ENCODE measurements at regions not wholly inside any gene's neighbourhood (a gene's known extent, or its start where the extent isn't known, plus 50 kb on each side); places are given as distances from the start of the nearest gene placed in this dataset.
"Not testable (repeated sequence)": the region's sequence is repeated elsewhere in the genome, so short reads cannot be mapped to it uniquely, and the experiment has no call there.

- no peak for DNase-seq
Observed at GRCh38 chr4:180219080-180219479, 2024.1 kb upstream of the TENM3 start.

- DNase-seq: no peak
Observed at GRCh38 chr4:180225977-180226376, 2017.2 kb upstream of the TENM3 start.

- DNase-seq: no peak
Observed at GRCh38 chr4:180234730-180235129, 2008.5 kb upstream of the TENM3 start.

GRCh38 chr4:180240670-180241069, 2002.5 kb upstream of the TENM3 start:
- no peak for DNase-seq

DNA sequence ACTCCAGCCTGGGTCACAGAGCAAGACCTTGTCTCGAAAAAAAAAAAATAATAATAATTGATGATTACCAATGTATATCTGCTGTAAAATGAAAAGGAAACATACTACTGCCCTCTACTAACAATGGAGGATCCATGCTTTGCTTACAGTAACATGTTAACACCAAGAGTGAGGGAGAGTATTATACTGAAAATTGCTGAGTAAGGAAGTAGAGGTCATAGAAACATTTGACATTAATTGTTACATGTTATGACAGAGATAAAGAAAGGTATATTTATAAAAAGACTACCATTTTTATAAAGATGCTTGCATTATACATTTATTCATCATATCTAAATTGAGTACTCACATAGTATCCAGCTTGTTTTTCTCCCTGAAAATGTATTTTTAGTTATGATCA, 1989.8 kb upstream of the TENM3 start:
- DNase-seq: no peak

GRCh38 chr4:180261346-180261745, 1981.9 kb upstream of the TENM3 start:
- no peak for DNase-seq

- DNase-seq: no peak
Observed at GRCh38 chr4:180280076-180280475, 1963.1 kb upstream of the TENM3 start.

- peak; percentile 7 for DNase-seq
Observed at GRCh38 chr4:180280726-180281297, 1962.4 kb upstream of the TENM3 start.

- no peak for DNase-seq
Observed at GRCh38 chr4:180281724-180282123, 1961.5 kb upstream of the TENM3 start.

DNA sequence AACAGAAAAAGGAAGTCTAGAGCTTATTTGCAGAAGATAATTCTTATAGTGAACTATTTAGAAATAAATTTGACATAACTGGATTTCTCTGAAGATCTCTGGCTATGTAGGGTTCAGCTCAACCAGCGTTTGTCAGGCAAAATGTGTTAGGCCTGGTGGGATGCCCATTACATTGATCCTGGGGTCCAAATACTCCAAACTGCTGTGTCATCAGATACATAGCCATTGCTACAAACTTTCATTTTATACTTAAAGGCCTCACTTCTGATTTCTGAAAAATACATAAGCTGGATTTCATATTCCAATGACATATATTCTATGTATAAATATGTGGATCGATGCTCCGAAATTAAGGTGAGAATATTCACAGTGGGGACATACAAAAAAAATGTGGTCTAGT, 1958.9 kb upstream of the TENM3 start:
- no peak for DNase-seq

GRCh38 chr4:180285796-180286195, 1957.4 kb upstream of the TENM3 start:
- no peak for DNase-seq

DNA sequence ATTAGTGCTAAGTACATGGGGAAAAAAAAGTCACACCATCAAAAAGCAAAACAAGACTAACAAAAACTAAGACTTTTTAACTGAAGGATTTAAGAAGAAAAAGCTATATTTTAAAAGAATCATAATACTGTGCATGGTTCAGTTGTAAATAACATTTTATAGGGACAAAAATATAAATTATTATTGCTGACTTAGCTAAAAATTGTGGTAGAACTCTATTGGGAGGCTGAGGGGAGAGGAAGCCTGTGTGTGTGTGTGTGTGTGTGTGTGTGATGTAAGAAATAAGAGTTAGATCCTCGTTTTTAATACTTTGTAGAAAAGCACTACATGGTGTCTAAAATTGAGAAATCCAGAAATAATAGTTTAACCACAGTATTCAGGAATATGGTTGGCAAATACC, 1950.9 kb upstream of the TENM3 start:
- no peak for DNase-seq

- no peak for DNase-seq
Observed at GRCh38 chr4:180296036-180296599, 1947.1 kb upstream of the TENM3 start.

GRCh38 chr4:180304321-180304720, 1938.9 kb upstream of the TENM3 start:
- DNase-seq: no peak

GRCh38 chr4:180310616-180311015, 1932.6 kb upstream of the TENM3 start:
- no peak for DNase-seq

- no peak for DNase-seq
Observed at GRCh38 chr4:180314972-180315371, 1928.2 kb upstream of the TENM3 start.

- DNase-seq: no peak
Observed at GRCh38 chr4:180330521-180330920, 1912.7 kb upstream of the TENM3 start.

DNA sequence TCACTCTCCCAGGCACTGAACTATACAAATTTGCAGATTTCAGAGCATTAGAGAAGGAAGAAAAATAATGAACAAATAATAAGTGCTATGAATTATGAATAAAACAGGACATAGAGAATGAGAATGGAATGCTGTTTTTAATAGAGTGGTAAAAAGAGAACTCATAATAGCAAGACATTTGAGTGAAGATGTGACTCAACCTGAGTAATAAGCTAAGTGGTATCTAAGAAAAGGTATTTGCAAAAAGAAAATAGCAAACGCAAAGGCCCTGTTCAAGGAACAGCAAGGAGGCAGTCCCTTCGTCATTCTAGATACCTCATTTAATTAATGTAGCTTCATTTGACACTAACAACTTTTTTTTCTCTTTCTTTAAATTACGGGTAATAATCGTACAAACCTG, 1910.0 kb upstream of the TENM3 start:
- no peak for DNase-seq

DNA sequence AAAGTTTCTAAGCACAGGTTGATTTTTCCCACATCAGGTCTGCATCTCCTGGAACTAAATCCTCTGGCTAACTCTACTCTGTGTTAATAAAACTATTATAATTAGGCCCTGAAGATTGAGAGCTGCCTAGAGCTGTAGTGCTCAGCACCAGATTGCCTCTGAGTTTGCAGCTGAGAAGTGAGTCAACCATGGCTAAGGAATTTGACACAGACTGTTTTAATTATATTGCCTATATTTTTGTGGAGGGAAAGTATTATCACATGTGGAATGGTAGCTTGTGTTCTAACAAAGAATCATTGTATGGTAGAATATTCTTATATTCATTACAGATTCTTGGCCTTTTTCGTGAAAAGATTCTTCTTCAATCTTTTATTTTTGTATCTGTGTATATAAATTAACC, 1907.6 kb upstream of the TENM3 start:
- DNase-seq: no peak

DNA sequence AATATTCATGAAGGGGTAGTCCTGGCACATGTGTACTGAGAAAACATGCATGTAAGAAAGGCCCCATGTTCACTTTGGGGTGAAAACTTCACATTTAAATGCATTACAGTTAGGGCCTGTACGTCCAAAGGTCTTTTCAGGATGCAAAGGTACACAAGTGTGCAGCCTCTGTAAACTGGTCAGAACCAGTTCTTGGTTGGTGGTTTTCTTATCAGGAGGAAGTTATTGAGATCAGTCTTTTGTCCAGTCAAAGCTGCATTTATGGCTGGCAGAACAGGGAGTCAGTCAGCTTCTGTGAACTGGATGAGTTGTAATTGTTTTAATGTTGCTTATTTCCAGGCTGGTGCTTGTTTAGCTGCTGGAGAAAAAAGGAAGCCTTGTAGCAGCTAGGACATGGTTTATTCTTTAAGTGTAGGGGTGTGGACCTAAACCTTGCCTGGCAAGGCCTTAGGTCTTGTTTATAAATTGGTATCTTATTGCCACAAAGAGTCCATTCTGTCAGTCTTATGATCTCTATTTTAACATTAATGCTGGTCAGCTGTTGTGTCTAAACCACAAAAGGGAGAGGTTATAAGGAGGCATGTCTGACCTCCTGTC, 1906.6 kb upstream of the TENM3 start:
- DNase-seq: no peak

DNA sequence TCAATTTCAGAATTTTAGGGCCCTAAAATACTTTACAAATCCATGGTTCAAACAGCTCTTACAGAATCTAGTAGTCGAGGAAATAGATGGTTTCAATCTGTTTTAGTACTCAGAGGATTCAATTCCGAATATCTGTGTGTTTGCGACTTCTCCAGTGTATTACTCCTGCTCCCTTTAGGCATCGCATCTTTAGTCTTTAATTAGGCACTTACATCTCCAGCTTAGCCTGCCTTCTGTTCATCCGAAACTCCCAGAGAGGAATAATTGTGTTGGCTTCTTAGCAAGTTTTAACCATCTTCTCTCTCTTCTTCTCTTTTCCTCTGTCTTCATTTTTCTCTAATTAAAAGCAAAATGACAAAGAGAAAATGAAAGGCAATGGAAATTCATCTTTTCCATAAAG, 1901.3 kb upstream of the TENM3 start:
- DNase-seq: no peak

- DNase-seq: no peak
Observed at GRCh38 chr4:180350901-180351300, 1892.3 kb upstream of the TENM3 start.

- no peak for DNase-seq
Observed at GRCh38 chr4:180356766-180357165, 1886.4 kb upstream of the TENM3 start.

DNA sequence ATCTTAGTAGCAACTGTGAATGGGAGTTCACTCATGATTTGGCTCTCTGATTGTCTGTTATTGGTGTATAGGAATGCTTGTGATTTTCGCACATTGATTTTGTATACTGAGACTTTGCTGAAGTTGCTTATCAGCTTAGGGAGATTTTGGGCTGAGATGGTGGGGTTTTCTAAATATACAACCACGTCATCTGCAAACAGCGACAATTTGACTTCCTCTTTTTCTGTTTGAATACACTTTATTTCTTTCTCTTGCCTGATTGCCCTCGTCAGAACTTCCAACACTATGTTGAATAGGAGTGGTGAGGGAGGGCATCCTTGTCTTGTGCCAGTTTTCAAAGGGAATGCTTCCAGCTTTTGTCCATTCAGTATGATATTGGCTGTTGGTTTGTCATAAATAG, 1883.1 kb upstream of the TENM3 start:
- not testable (repeated sequence) for DNase-seq

- DNase-seq: no peak
Observed at GRCh38 chr4:180363815-180364214, 1879.4 kb upstream of the TENM3 start.

All from DMS79 (cell line).